GM21515 (cell line): ENCODE measurements at regions not wholly inside any gene's neighbourhood (a gene's known extent, or its start where the extent isn't known, plus 50 kb on each side); places are given as distances from the start of the nearest gene placed in this dataset.

ENCODE experiments used
- ATAC-seq: cut with Tn5 transposase; IDR thresholded peaks from one replicate; pipeline ENCODE4 v1.9.1; 2021; ENCODE audit not compliant: unreplicated experiment

GRCh38 chr2:23241611-23242245 lies 143.3 kb upstream of the KLHL29 start:
- ATAC-seq, result no peak

DNA sequence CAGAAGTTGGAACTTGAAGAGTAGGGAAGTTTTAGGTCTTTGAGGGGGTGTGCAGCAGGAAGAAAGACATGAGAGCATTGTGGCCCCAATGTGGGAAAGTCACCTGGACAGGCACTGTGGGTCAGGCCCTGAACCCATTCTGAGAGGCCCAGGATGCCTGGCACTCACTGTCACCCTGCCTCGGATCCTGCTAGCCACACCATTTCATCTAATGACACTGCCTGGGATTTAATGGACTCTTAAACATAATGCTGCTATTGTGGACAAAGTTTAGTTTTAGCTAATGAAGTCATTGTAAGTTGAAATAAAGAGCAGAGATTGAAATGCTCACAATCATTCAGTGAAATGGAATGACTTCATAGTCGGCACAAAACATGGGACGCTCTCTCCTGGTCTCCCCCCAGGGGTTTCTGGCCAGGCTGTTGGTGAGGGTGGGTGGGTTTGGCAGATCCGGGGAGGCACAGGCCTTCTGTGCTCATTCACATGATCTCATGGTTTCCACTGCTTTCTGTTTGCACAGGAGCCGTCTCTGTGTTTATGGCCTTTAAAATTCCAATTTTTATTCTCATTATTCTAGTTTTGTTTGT lies 141.8 kb upstream of the KLHL29 start:
- ATAC-seq, result no peak

- no peak for ATAC-seq
Measured at GRCh38 chr2:23244617-23245016, 140.4 kb upstream of the KLHL29 start.

DNA sequence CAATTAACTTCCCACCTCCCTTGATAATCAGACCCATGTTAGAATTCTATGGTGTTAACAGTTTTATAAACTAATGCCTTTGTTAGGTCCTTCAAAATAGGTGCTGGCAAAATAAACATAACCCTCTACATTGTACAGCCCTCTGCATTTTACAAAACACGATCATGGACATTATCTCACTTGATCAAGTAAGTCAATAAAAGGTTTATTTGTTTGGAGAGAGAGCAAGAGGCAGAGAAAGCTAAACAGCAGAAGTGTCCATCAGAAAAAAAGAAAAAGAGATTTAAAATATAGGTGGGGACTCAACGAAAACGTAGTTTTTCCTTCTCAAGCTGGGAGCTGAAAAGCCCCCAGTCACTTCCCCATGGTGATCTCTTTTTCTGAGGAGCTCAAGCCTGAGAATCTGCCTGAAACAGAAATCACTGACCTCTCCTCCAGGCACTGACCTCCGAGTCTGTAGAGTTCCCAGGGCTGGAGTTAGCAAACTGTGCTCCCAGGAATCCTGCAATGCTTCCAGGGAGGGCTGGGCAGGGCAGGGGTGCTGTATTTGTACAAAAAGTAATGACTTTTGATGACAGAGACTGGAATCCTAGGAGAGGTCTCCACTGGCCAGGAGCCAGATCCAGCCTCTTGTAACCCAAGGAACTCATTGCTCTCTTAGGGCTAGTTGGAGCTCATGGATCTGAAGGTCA lies 137.8 kb upstream of the KLHL29 start:
- no peak for ATAC-seq

- no peak for ATAC-seq
Measured at GRCh38 chr2:23248667-23249066, 136.3 kb upstream of the KLHL29 start.

DNA sequence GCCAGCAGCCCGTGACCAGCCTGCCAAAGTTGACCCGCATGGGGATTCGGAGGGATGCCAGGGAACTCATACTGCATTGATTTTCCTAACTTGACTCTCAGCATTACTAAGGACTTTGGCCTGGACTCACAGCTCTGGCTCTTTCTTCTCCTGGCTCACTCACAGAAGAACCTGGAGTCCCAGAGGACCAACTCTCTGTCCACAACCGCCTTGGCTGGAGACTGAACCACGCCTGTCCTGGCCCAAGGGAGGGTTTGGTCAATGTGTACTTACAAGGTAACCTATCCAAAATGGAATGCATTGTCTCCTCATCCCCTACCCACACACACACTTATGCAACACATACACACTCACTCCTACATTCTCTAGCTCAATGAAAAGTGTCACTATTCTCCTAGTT lies 135.6 kb upstream of the KLHL29 start:
- ATAC-seq, result no peak

DNA sequence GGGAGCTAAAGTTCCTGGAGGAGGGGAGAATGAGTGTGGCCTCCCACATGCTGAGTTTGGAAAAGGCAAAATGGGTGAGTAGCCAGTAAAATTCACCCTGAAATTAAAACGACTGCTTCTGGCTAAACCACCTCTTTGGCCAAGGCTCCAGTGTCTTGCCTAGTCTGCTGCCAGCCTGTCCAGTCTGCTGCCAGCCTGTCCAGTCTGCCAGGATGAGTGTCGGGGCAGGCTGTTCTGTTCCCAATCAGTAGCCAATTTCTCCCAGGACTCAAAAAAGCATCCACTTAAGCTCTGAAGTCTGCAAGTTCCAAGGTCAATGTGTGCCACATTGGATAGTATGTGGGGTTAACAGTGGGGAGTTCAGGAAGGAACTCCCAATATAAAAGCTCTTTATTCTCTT lies 134.6 kb upstream of the KLHL29 start:
- no peak for ATAC-seq

- ATAC-seq, result no peak
Measured at GRCh38 chr2:23256643-23257042, 128.3 kb upstream of the KLHL29 start.

- no peak for ATAC-seq
Measured at GRCh38 chr2:23260621-23261020, 124.4 kb upstream of the KLHL29 start.

GRCh38 chr2:23268467-23269263 lies 116.3 kb upstream of the KLHL29 start:
- no peak for ATAC-seq

GRCh38 chr2:23269747-23270146 lies 115.2 kb upstream of the KLHL29 start:
- ATAC-seq, result no peak

DNA sequence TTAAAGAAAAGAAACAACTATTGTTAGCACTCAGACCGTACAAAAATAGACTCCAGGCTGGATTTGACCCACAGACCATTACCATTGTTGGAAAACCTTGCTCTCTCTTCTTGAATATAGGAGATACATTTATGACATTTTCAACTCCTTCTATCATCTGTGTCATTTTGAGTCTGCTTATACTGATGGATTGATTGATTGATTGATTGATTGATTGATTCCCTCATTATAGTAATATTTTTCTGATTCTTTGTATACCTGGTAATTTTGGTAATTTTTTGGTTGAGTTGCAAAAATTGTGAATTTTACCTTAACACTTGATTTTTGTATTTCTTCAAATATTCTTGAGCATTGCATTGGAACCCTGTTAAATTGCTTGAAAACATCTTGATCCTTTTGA lies 114.2 kb upstream of the KLHL29 start:
- ATAC-seq, result no peak

- ATAC-seq, result no peak
Measured at GRCh38 chr2:23271230-23271629, 113.7 kb upstream of the KLHL29 start.

- no peak for ATAC-seq
Measured at GRCh38 chr2:23273786-23274185, 111.2 kb upstream of the KLHL29 start.

DNA sequence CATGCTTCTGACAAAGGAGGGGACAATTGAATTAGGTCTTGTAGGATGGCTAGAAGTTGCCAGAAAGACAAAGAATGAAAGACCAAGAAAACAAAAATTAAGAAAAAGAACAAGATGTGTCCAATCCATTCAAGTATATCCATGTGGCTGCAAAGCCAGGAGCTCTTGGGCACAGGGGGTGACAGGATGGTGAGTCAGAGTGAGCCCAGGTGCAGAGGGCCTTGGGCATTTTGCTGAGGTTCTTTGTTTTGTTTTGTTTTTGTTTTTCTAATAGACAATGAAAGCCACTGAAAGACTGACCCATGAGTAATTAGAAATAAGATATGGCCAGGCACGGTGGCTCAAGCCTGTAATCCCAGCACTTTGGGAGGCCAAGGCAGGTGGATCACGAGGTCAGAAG lies 104.6 kb upstream of the KLHL29 start:
- no peak for ATAC-seq

DNA sequence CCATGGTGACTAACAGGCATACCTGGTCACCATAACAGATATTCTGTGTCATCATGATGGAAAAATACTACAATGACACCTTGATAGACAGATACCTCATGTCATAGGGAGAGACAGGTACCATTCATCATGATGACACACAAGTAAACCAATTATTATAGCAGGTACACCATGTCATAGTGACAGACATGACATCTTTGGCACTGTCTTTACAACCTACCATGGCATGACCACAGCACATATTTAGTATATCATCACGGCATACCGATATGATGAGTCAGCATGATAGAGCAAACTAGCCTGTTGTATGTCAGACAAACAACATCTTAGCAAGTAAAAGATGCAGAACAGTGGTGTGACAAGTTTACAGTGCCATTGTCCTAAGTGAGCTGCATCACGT lies 101.3 kb upstream of the KLHL29 start:
- no peak for ATAC-seq

GRCh38 chr2:23285091-23285800 lies 99.7 kb upstream of the KLHL29 start:
- no peak for ATAC-seq

- no peak for ATAC-seq
Measured at GRCh38 chr2:23286031-23286757, 98.8 kb upstream of the KLHL29 start.

GRCh38 chr2:23286758-23287704 lies 97.9 kb upstream of the KLHL29 start:
- ATAC-seq, result no peak
